ENCODE measurements at regions not wholly inside any gene's neighbourhood (a gene's known extent, or its start where the extent isn't known, plus 50 kb on each side); places are given as distances from the start of the nearest gene placed in this dataset.

- peak overlapping the region; percentile 7 for H3K4me2 ChIP-seq (ENCODE audit: control insufficient read depth, extremely low read depth, insufficient read depth, low read depth, low read length)
Observed at GRCh38 chr13:40126306-40127085, 471.0 kb downstream of the COG6 start.

DNA sequence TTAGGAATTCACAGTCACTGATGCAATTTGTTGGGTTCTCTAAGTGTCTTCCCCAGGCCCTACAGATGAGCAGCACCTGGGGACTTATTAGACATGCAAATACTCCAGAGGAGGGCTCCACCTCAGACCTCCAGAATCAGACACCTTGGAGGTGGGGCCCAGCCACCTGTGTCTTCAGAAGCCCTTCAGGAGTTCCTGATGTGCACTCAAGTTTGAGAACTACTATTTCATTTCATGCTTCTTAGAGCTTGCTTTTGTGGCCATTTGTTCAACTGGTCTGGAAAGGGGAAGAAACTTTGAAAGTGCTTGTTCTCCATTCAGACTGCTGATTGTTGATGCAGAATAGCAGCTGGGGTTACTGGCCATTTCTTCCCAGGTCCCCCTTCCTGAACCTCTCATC, 472.0 kb downstream of the COG6 start:
- Histone ChIP-seq H3K9me1 (ENCODE audit: control insufficient read depth, extremely low read depth, insufficient read depth, low read length) (no peaks in the 10 kb centered on the region), H3K4me1 (ENCODE audit: control insufficient read depth, extremely low read depth, insufficient read depth, low read length) (peaks cover 10% of the 10 kb centered on the region), H4K20me1 (ENCODE audit: control insufficient read depth, extremely low read depth, insufficient read depth, low read length) (no peaks in the 10 kb centered on the region), H3K79me2 (ENCODE audit: control insufficient read depth, insufficient read depth, low read length) (no peaks in the 10 kb centered on the region), H3K27ac (ENCODE audit: control insufficient read depth, insufficient read depth, low read length) (no peak overlapping the region), H3K4me2 (ENCODE audit: control insufficient read depth, extremely low read depth, insufficient read depth, low read depth, low read length) (no peak overlapping the region), H3K9me3 (ENCODE audit: control insufficient read depth, low read depth, low read length) (no peaks in the 10 kb centered on the region), H3K9ac (ENCODE audit: control insufficient read depth, extremely low read depth, insufficient read depth, low read length) (no peak overlapping the region), H3K36me3 (ENCODE audit: control insufficient read depth in 2 of 2, extremely low read depth in 1 of 2, insufficient read depth in 2 of 2, low read length in 2 of 2) (no peaks in the 10 kb centered on the region), H3K4me3 (ENCODE audit: control insufficient read depth in 2 of 3, extremely low read depth in 1 of 3, insufficient read depth in 2 of 3, low read depth in 1 of 3, low read length in 3 of 3) (no peak overlapping the region), H2AFZ (ENCODE audit: control insufficient read depth, low read length) (no peak overlapping the region), H3K27me3 (ENCODE audit: control insufficient read depth, extremely low read depth, insufficient read depth, low read length) (no peaks in the 10 kb centered on the region)
- dilution Hi-C loops (cut with MboI; ENCODE audit: extremely low pct_ligation_motif_present, low sequenced_read_pairs): no loop called here
- FAIRE-seq (no peak), DNase-seq (ENCODE audit: low read depth, low spot score) (no peak)
- TF ChIP-seq EZH2 (IDR thresholded peaks at IDR 0.05; ENCODE audit: low read length) (no peak), CTCF (optimal IDR thresholded peaks at IDR 0.05 in 1 of 3, IDR thresholded peaks at IDR 0.05 in 1 of 3, conservative IDR thresholded peaks at IDR 0.05 in 1 of 3; ENCODE audit: extremely low read depth in 1 of 3, insufficient read depth in 2 of 3, low read length in 3 of 3) (no peak)

More at GRCh38 chr13:40126306-40127085, 471.0 kb downstream of the COG6 start:
- TF ChIP-seq CTCF (optimal IDR thresholded peaks at IDR 0.05 in 1 of 3, IDR thresholded peaks at IDR 0.05 in 1 of 3, conservative IDR thresholded peaks at IDR 0.05 in 1 of 3; ENCODE audit: extremely low read depth in 1 of 3, insufficient read depth in 2 of 3, low read length in 3 of 3): no peak
- no peak for TF ChIP-seq EZH2 (IDR thresholded peaks at IDR 0.05; ENCODE audit: low read length)
- Histone ChIP-seq H3K9me1 (ENCODE audit: control insufficient read depth, extremely low read depth, insufficient read depth, low read length) (no peaks in the 10 kb centered on the region), H3K36me3 (ENCODE audit: control insufficient read depth in 2 of 2, extremely low read depth in 1 of 2, insufficient read depth in 2 of 2, low read length in 2 of 2) (no peaks in the 10 kb centered on the region), H3K9me3 (ENCODE audit: control insufficient read depth, low read depth, low read length) (no peaks in the 10 kb centered on the region), H2AFZ (ENCODE audit: control insufficient read depth, low read length) (no peak overlapping the region), H3K27me3 (ENCODE audit: control insufficient read depth, extremely low read depth, insufficient read depth, low read length) (no peaks in the 10 kb centered on the region), H4K20me1 (ENCODE audit: control insufficient read depth, extremely low read depth, insufficient read depth, low read length) (no peaks in the 10 kb centered on the region), H3K4me3 (ENCODE audit: control insufficient read depth in 2 of 3, extremely low read depth in 1 of 3, insufficient read depth in 2 of 3, low read depth in 1 of 3, low read length in 3 of 3) (no peak overlapping the region), H3K27ac (ENCODE audit: control insufficient read depth, insufficient read depth, low read length) (no peak overlapping the region), H3K9ac (ENCODE audit: control insufficient read depth, extremely low read depth, insufficient read depth, low read length) (no peak overlapping the region), H3K4me1 (ENCODE audit: control insufficient read depth, extremely low read depth, insufficient read depth, low read length) (peaks cover 10% of the 10 kb centered on the region), H3K79me2 (ENCODE audit: control insufficient read depth, insufficient read depth, low read length) (no peaks in the 10 kb centered on the region)
- FAIRE-seq: no peak
- no peak for DNase-seq (ENCODE audit: low read depth, low spot score)
- dilution Hi-C loops (cut with MboI; ENCODE audit: extremely low pct_ligation_motif_present, low sequenced_read_pairs): no loop called here

Measured in keratinocyte (primary cell).